Transverse colon (tissue), 4 donors: ENCODE measurements at regions not wholly inside any gene's neighbourhood (a gene's known extent, or its start where the extent isn't known, plus 50 kb on each side); places are given as distances from the start of the nearest gene placed in this dataset.

ENCODE experiments used
- DNase-seq: peaks from one replicate; pipeline ENCODE4 v3.0.0-alpha.2; 2019
- H3K27ac ChIP-seq, 4 donors: fragments of 200-600 bp; sonication (generic); 2 replicates each; pipeline ENCODE4 v1.5.1; 2016 to 2018; ENCODE audit warnings: inconsistent platforms in 4 of 4
- H3K27me3 ChIP-seq: fragments of 200-600 bp; sonication (generic); 2 replicates; pipeline ENCODE4 v1.5.1; 2017; ENCODE audit warnings: inconsistent platforms
- H3K36me3 ChIP-seq, 4 donors: fragments of 200-600 bp; sonication (generic); 2 replicates each; pipeline ENCODE4 v1.5.1; 2017 to 2019; ENCODE audit warnings: inconsistent platforms in 4 of 4
- H3K4me1 ChIP-seq, 4 donors: fragments of 200-600 bp; sonication (generic); 2 replicates each; pipeline ENCODE4 v1.5.1; 2017 to 2020; ENCODE audit warnings: inconsistent platforms in 4 of 4
- H3K4me3 ChIP-seq, 4 donors: fragments of 200-600 bp; sonication (generic); 1 replicate in 1 of 4; 2 replicates in 3 of 4; pipeline versions ENCODE4 v1.5.1 to v1.6.1; 2017 to 2019; ENCODE audit warnings: inconsistent platforms in 4 of 4
- H3K9me3 ChIP-seq, 2 donors: fragments of 200-600 bp; sonication (generic); 2 replicates each; pipeline ENCODE4 v1.5.1; 2017 to 2019; ENCODE audit warnings: inconsistent platforms in 2 of 2
- CTCF ChIP-seq, 5 experiments: fragments of 200-600 bp in 3 of 5; fragments of 450-650 bp in 2 of 5; sonication (generic) in 3 of 5; IDR thresholded peaks; 1 replicate in 2 of 5; 2 replicates in 3 of 5; pipeline ENCODE4 v1.5.1; 2016 to 2017; ENCODE audit warnings: antibody characterized with exemption in 5 of 5, inconsistent platforms in 3 of 5, mild to moderate bottlenecking in 2 of 5, moderate library complexity in 1 of 5
- EP300 ChIP-seq: sonication (generic); formaldehyde crosslinking; IDR thresholded peaks from one replicate; pipeline ENCODE4 v1.6.1; 2017; ENCODE audit warnings: antibody characterized with exemption, low read depth
- POLR2A ChIP-seq: fragments of 450-650 bp; IDR thresholded peaks from one replicate; pipeline ENCODE4 v1.6.1; 2016; ENCODE audit warnings: antibody characterized with exemption, mild to moderate bottlenecking, moderate library complexity
- POLR2AphosphoS5 ChIP-seq, 3 donors: sonication (generic); formaldehyde crosslinking; IDR thresholded peaks; one replicate each; pipeline ENCODE4 v1.6.1; 2016; ENCODE audit warnings: antibody characterized with exemption in 3 of 3
- WGBS, 2 donors: methylation state at CpG; one replicate each; pipeline ENCODE4 v1.1.5; 2018; ENCODE audit warnings: low coverage in 1 of 2; 5-methylcytosine and 5-hydroxymethylcytosine counted together
- in situ Hi-C, 4 donors: fragments of 200-750 bp; cut with MboI; loops; one replicate each; pipeline versions ENCODE4 v1.15.0 to v1.15.1; 2017; ENCODE audit warnings: low sequenced_read_pairs in 3 of 4, low pct_ligation_motif_present in 1 of 4, low pct_unique_long_range_greater_than_20kb in 1 of 4
- intact Hi-C: fragments of 100-400 bp; cut with DNase I; formaldehyde crosslinking; loops from one replicate; pipeline ENCODE4 v1.15.1; 2023; ENCODE audit warnings: low total_unique reads

DNA sequence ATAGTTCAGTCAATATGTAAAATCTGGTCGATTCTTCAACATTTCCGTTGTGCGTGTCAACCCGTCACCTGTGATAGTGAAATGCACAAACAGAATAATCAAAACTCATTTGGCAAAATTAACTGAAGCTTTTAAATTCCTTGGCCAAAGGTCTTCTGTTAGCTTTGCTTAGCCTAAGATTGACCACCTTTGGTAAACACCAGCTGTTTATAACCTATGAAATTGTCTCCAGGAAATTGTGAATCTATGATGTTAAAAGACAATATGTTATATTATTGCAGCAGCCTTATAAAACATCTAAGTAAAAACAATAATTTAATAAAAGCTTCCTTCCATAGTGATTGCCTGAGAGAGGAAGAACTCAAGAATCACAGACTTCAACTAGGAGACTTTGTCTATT is 196.8 kb downstream of the IL15 start:
- Histone ChIP-seq H3K4me1 (peaks cover 0 to 8% (median 0%) of the 10 kb centered on the region in 4 donors), H3K36me3 (no peaks in the 10 kb centered on the region), H3K27ac (peak overlapping the region in 1 of 4 donors; percentile 21), H3K4me3 (no peak overlapping the region), H3K27me3 (no peaks in the 10 kb centered on the region), H3K9me3 (no peaks in the 10 kb centered on the region)
- intact Hi-C loops (no loop called here), in situ Hi-C loops (no loop called here)
- WGBS, 2 donors: 57 to 58% methylated on average over 1 to 4 of the region's 4 CpGs
- no peak for DNase-seq
- TF ChIP-seq CTCF (IDR thresholded peaks at IDR 0.05): no peak
- no peak for TF ChIP-seq POLR2AphosphoS5 (IDR thresholded peaks at IDR 0.05)
- no peak for TF ChIP-seq EP300
- TF ChIP-seq POLR2A: no peak

- Histone ChIP-seq H3K4me3 (no peak overlapping the region), H3K27me3 (no peaks in the 10 kb centered on the region), H3K36me3 (no peaks in the 10 kb centered on the region), H3K4me1 (no peaks in the 10 kb centered on the region), H3K9me3 (no peaks in the 10 kb centered on the region), H3K27ac (no peak overlapping the region)
- TF ChIP-seq POLR2A (no peak), POLR2AphosphoS5 (IDR thresholded peaks at IDR 0.05) (no peak), CTCF (IDR thresholded peaks at IDR 0.05) (no peak), EP300 (no peak)
- intact Hi-C loops: no loop called here
- in situ Hi-C loops: no loop called here
- DNase-seq: no peak
- WGBS, 2 donors: 91 to 94% methylated on average over 7 to 9 of the region's 9 CpGs
Measured at GRCh38 chr4:141840299-141840986, 204.1 kb downstream of the IL15 start.

DNA sequence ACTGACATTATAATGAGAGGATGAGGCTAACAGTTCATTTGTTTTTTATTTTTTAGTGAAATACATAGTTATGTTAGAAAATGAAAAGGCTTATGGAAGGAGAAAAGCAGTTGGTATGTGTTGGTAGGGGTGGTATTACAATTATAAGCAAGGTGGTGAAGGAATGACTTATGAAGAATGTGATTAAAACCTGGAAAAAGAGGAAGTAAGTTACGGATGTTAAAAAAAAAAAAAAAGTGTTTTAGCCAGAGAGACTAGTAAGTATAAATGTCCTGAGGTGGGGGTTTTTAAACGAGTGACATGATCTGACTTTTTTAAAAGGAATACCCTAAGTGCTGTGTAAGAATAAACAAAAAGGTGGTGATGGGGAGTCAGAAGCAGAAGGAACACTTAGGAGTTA is 206.8 kb downstream of the IL15 start:
- Histone ChIP-seq H3K36me3 (no peaks in the 10 kb centered on the region), H3K27me3 (no peaks in the 10 kb centered on the region), H3K4me1 (no peaks in the 10 kb centered on the region), H3K9me3 (no peaks in the 10 kb centered on the region), H3K4me3 (no peak overlapping the region), H3K27ac (no peak overlapping the region)
- in situ Hi-C loops: no loop called here
- intact Hi-C loops: no loop called here
- 51 to 79% methylated on average over 2 of the region's 2 CpGs for WGBS, 2 donors
- DNase-seq: no peak
- TF ChIP-seq POLR2AphosphoS5 (IDR thresholded peaks at IDR 0.05) (no peak), EP300 (no peak), CTCF (IDR thresholded peaks at IDR 0.05) (no peak), POLR2A (no peak)

DNA sequence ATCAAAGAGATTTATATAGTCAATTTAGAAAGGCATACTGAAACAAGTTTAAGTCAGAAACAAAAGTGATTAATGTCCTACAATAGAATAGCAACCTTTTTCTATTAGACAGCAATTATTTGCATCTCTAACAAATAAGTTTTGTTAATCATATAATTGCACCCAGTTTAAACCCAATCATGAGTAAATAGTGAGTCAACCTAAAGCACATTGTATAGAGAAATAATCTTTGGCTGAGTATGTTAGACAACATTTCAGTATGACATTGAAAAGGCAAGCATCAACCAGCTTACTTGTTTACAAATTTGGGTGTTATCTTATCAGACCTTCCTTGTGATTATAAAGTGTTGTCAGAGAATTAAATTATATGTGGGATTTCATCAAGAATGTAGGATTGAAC is 209.5 kb downstream of the IL15 start:
- DNase-seq: no peak
- in situ Hi-C loops: no loop called here

More for the DNA sequence above, 209.5 kb downstream of the IL15 start:
- no peak overlapping the region for H3K27ac ChIP-seq
- intact Hi-C loops: no loop called here
- TF ChIP-seq POLR2A: no peak
- TF ChIP-seq CTCF (IDR thresholded peaks at IDR 0.05): no peak
- TF ChIP-seq POLR2AphosphoS5 (IDR thresholded peaks at IDR 0.05): no peak
- TF ChIP-seq EP300: no peak
- H3K4me3 ChIP-seq: no peak overlapping the region
- peaks cover 0 to 4% (median 0%) of the 10 kb centered on the region in 4 donors for H3K4me1 ChIP-seq
- H3K9me3 ChIP-seq: no peaks in the 10 kb centered on the region
- H3K27me3 ChIP-seq: no peaks in the 10 kb centered on the region
- H3K36me3 ChIP-seq: no peaks in the 10 kb centered on the region
